Kidney (tissue), 13 donors: ENCODE measurements at regions not wholly inside any gene's neighbourhood (a gene's known extent, or its start where the extent isn't known, plus 50 kb on each side); places are given as distances from the start of the nearest gene placed in this dataset.

ENCODE experiments used
- DNase-seq, 5 donors: peaks; one replicate each; pipeline ENCODE4 v3.0.0-alpha.2; 2013 to 2020
- FAIRE-seq: peaks from 2 replicates; lab custom pipeline; 2012; peaks lifted over from hg19 to GRCh38; lab: Jason Lieb, UNC
- H3K27ac ChIP-seq, 2 donors: one replicate each; pipeline ENCODE4 v1.7.0; 2013; ENCODE audit warnings: low read depth in 2 of 2, low read length in 2 of 2, inconsistent platforms in 1 of 2
- H3K27me3 ChIP-seq: one replicate; pipeline ENCODE4 v1.7.1; 2013; ENCODE audit warnings: low read length, inconsistent platforms; ENCODE audit not compliant: control insufficient read depth, insufficient read depth
- H3K36me3 ChIP-seq, 3 donors: one replicate each; pipeline versions ENCODE4 v1.7.0 to v1.7.1; 2013; ENCODE audit warnings: low read length in 3 of 3, control low read depth in 1 of 3, inconsistent platforms in 1 of 3; ENCODE audit not compliant: insufficient read depth in 3 of 3, control insufficient read depth in 2 of 3
- H3K4me1 ChIP-seq, 3 donors: one replicate each; pipeline versions ENCODE4 v1.7.0 to v1.7.1; 2013; ENCODE audit warnings: low read length in 3 of 3, inconsistent platforms in 1 of 3, low read depth in 1 of 3; ENCODE audit not compliant: control insufficient read depth in 2 of 3, insufficient read depth in 2 of 3
- H3K4me3 ChIP-seq, 3 donors: one replicate each; pipeline versions ENCODE4 v1.7.0 to v1.8.1; 2013; ENCODE audit warnings: low read length in 3 of 3, control low read depth in 1 of 3, inconsistent platforms in 1 of 3
- H3K9ac ChIP-seq, 3 donors: one replicate each; pipeline versions ENCODE4 v1.7.0 to v1.7.1; 2013; ENCODE audit warnings: low read length in 3 of 3, control low read depth in 1 of 3, inconsistent platforms in 1 of 3
- H3K9me3 ChIP-seq, 3 donors: one replicate each; pipeline versions ENCODE4 v1.7.0 to v1.7.1; 2013; ENCODE audit warnings: low read length in 3 of 3, control low read depth in 1 of 3, inconsistent platforms in 1 of 3; ENCODE audit not compliant: control insufficient read depth in 2 of 3, insufficient read depth in 1 of 3
- intact Hi-C: fragments of 100-400 bp; cut with DNase I; formaldehyde crosslinking; loops from one replicate; pipeline ENCODE4 v1.11.1; 2022
- TF ChIP-seq, protein P1 (sequence below): IDR thresholded peaks from 3 replicates; pipeline ENCODE4 v1.5.1; 2012; ENCODE audit warnings: mild to moderate bottlenecking, moderate library complexity, borderline replicate concordance; ENCODE audit not compliant: insufficient read depth; ENCODE audit errors: extremely low read depth
- donor health status: control.
- donor health status: control.
- donor health status: control.
- donor health status: control.
- donor health status: control.
- donor health status: DM: yes; HTN: yes; CAD: no.
- donor health status: Normal renal cell carcinoma (clear cell type).

DNA sequence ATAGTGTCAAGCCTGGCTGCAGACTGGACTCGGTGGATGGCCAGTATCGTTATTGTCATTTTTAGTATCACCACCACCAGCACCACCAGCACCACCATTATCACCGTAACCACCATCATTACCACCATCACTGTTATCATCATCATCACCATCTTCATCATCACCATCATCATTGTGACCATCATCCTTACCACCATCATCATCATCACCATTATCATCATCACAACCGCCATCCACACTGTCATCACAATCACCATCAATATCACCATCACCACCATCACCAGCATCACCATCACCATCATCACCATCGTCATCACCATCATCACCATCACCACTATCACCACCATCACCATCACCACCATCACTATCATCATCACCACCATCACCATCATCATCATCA, 65.6 kb downstream of the FOXL3 start:
- Histone ChIP-seq H3K9me3 (peaks cover 0 to 5% (median 0%) of the 10 kb centered on the region in 3 donors), H3K4me3 (no peak overlapping the region), H3K9ac (no peak overlapping the region), H3K36me3 (no peaks in the 10 kb centered on the region), H3K27me3 (no peaks in the 10 kb centered on the region), H3K27ac (no peak overlapping the region), H3K4me1 (no peaks in the 10 kb centered on the region)
- FAIRE-seq, result no peak
- TF ChIP-seq, protein P1, sequence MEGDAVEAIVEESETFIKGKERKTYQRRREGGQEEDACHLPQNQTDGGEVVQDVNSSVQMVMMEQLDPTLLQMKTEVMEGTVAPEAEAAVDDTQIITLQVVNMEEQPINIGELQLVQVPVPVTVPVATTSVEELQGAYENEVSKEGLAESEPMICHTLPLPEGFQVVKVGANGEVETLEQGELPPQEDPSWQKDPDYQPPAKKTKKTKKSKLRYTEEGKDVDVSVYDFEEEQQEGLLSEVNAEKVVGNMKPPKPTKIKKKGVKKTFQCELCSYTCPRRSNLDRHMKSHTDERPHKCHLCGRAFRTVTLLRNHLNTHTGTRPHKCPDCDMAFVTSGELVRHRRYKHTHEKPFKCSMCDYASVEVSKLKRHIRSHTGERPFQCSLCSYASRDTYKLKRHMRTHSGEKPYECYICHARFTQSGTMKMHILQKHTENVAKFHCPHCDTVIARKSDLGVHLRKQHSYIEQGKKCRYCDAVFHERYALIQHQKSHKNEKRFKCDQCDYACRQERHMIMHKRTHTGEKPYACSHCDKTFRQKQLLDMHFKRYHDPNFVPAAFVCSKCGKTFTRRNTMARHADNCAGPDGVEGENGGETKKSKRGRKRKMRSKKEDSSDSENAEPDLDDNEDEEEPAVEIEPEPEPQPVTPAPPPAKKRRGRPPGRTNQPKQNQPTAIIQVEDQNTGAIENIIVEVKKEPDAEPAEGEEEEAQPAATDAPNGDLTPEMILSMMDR, result no peak
- no peak for DNase-seq
- intact Hi-C loops, result no loop called here

DNA sequence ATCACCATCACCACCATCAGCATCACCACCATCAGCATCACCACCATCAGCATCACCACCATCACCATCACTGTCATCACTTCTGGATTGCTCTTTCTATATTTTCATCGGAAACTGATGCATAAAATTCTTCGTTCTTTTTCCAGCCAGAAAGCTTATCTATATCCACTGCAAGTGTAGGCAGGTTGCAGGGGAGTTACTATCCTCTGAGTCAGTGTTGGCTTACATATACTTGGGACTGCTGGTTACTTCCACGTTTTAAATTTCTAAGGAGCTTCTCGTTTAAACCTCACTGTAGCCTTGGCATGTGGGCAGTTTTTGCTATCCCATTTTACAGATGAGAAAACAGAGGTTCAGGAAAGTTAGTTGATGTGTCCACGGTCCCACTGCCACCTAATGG, 66.1 kb downstream of the FOXL3 start:
- DNase-seq (no peak), FAIRE-seq (no peak)
- TF ChIP-seq, protein P1, result no peak
- Histone ChIP-seq H3K9ac (no peak overlapping the region), H3K36me3 (no peaks in the 10 kb centered on the region), H3K27me3 (no peaks in the 10 kb centered on the region), H3K4me3 (no peak overlapping the region), H3K27ac (no peak overlapping the region), H3K4me1 (no peaks in the 10 kb centered on the region), H3K9me3 (peaks cover 0 to 5% (median 0%) of the 10 kb centered on the region in 3 donors)
- intact Hi-C loops, result no loop called here

GRCh38 chr7:356691-357462, 66.9 kb downstream of the FOXL3 start:
- intact Hi-C loops, result no loop called here
- no peak overlapping the region for H3K9ac ChIP-seq
- H3K27ac ChIP-seq, result no peak overlapping the region
- no peaks in the 10 kb centered on the region for H3K36me3 ChIP-seq
- DNase-seq, result no peak
- no peak overlapping the region for H3K4me3 ChIP-seq
- peaks cover 0 to 5% (median 0%) of the 10 kb centered on the region in 3 donors for H3K9me3 ChIP-seq
- TF ChIP-seq, protein P1, result no peak
- FAIRE-seq, result no peak
- peaks cover 0 to 3% (median 0%) of the 10 kb centered on the region in 3 donors for H3K4me1 ChIP-seq
- no peaks in the 10 kb centered on the region for H3K27me3 ChIP-seq
